GM18870 (cell line): ENCODE measurements at regions not wholly inside any gene's neighbourhood (a gene's known extent, or its start where the extent isn't known, plus 50 kb on each side); places are given as distances from the start of the nearest gene placed in this dataset.
"Not testable (repeated sequence)": the region's sequence is repeated elsewhere in the genome, so short reads cannot be mapped to it uniquely, and the experiment has no call there.

Source experiments
- ATAC-seq: cut with Tn5 transposase; IDR thresholded peaks from one replicate; pipeline ENCODE4 v1.9.1; 2021; ENCODE audit warnings: moderate library complexity; ENCODE audit not compliant: unreplicated experiment

DNA sequence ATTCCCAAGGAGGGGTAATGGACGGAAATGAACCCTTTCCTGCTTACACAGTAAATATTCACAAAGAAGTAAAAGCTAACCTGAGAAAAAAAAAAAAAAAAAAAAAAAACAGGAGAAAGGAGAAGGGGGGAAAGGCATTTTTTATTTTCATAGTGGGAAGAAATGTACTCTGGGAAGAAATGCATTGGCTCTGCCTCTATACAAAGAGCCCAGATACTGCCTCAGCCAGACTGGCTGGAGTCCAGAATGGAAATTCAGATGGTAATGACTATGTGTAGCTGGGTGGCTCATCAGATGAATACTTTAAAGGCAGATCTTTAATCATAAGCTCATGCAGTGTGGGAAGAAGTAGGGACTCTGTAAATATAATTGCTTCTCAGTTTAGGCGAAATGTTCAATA, 124.9 kb upstream of the ZNF608 start:
- ATAC-seq, result no peak

DNA sequence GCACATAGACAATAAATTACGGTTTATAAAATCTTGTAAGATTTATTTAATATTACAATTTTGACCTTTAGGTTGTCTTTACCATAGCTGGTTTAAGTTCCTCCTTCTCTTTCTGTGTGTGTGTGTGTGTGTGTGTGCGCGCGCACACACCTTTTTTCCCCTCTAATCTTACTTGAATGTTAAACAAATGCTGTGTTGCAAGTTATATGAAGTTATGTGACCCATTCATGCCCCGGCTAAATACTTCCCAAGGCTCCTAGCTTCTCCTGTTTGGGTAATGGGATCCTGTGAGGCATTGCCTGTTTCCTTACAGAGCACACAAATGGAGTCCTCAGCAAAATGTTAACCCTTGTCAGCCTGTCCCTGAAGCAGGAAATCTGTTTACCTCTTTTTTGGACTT, 125.6 kb upstream of the ZNF608 start:
- no peak for ATAC-seq

DNA sequence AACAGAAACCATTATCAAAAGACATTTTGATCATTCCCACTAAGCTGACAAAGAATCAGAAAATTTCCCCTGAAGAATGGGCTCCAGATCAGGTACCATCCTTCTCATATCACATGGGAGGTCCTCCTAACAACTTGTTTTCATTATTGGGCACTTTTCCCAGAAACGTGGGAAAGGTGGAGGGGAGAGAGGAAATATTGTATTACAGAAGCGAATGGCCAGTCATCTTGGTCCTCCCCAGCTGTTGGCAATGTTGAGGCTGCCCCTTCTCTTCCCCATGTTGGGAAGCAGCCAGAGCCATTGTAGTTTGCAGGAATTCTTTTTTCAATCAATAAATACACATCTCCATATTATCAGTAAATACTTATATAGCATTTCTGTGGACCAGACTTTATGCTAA, 126.2 kb upstream of the ZNF608 start:
- ATAC-seq, result no peak

DNA sequence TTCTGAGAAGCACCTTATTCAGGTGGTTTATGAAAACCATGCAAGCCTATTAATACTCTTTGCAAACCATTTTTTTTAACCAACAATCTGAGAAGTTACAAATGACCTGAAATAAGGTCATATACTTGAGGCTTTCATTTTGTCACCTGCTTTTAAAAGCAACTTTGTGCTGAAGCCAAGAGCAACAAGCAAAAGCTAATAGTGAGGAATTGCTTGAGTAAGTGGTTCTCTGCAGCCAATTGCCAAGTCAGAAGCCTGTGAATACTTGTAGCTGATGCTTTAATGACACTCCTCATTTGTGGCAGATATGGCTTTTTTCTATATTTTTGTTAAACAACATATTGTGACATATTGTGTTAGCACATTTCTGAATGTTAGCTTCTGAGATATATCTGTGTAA, 126.7 kb upstream of the ZNF608 start:
- no peak for ATAC-seq

DNA sequence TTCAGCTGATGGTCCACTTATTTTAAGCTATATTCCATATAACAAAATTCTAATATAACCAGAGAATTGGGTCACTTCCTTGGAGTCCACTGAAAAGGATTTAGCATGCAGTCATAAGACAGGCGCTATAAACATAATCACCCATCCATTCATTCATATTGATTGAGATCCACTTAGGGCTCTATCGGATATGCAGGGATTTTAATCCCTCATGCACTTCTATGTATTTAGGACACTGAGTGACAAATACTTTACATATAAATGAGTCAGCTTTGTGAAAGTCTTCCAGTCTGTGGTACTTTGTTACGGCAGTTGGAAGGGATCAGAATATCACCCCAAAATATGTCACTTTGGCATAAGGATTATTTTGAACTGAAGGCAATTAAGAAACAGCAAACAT, 127.3 kb upstream of the ZNF608 start:
- no peak for ATAC-seq

DNA sequence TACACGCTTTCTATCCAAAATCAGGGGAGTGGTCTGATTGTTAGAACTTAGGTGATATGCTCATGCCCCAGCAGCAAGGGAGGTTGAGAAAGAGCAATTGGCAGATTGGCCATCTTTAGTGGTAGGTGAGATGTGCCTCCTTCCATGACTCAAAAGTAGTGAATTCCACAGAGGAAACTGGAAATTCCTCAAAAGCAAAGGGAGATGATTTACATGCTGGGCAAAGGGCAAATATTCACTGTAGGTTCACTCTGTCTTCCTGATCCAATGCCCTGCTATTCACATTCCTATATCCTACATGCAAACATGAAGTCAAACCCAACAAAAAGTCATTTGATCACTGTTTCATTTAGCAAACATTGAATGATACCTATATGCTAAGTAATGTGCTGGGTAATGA, 130.1 kb upstream of the ZNF608 start:
- no peak for ATAC-seq

DNA sequence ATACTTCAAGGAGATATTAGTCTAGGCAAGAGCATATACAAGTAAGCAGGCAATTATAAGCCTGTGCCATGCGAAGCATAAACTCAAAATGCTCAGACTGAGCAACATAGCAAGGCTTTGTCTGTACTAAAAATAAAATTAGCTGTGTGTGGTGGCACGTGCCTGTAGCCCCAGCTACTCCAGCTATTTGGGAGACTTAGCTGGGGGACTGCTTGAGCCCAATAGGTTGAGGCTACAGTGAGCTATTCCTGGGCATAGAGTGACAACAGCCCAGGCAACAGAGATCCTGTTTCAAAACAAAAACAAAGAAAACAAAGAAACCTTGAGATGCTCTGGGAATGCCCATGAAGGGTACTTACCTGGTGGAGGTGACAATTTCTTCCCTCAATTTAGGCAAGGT, 130.5 kb upstream of the ZNF608 start:
- ATAC-seq, result no peak

DNA sequence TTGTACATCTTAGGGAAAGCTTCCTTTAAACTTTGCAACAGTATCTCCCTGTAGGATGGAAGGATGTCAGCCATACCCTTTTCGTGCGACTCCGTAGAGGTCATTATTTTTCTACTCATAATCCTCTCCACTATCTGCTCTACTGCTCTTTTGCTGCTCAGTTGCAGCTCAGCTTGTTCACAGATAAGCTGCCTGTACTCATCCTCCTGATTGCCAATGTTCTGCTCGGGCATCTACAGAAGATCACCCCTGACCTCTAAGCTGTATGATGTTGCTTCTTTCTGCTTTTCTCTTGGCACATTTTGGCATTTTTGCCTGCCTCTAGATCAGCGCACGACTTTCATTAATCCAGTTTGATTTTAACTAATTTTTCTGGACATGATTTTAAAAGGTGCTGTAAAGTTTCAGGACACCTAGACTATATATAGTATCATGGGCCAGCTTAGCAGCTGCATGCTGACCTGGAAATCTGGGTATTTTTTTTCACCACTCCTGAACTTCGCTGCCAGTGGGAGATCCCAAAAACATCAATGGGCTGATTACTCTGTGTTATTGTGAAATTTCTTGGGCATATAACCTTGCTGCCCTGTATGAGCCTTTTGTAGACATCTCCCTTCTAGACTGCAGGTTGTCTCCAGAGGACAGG, 131.2 kb upstream of the ZNF608 start:
- no peak for ATAC-seq

DNA sequence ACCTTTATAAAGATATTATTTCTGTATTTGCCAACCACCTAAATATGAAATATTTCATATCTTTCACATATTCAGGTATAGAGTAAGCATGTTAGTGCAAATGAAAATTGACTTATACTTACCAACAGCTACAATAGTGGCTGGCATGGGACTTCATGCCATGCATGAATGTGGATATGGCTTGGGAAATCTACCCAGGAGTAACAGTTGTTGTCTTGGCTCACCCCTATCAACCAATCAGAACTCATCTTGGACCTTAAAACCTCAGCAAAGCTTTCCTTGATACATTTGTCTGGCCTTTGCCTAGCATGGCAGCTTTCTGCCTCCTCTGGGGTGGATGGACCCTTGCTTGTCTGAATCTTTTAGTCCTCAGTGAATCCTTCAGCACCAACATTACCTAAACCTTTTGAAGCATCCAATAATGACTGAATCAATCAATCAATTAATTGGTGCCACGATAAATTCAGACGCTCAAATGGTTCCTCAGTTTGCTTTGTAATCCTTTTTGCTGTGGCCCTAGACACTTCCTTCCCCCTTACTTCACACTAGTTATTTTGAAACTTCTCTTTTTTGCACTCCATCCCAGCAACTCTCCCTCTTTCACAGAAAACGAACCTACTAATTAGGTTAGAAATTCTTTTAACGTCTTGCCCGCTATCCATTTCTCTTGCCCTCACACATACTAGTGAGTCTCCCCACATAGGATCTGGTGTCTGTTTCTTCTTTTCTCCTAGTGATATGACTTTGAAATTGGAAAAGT, 132.3 kb upstream of the ZNF608 start:
- no peak for ATAC-seq

DNA sequence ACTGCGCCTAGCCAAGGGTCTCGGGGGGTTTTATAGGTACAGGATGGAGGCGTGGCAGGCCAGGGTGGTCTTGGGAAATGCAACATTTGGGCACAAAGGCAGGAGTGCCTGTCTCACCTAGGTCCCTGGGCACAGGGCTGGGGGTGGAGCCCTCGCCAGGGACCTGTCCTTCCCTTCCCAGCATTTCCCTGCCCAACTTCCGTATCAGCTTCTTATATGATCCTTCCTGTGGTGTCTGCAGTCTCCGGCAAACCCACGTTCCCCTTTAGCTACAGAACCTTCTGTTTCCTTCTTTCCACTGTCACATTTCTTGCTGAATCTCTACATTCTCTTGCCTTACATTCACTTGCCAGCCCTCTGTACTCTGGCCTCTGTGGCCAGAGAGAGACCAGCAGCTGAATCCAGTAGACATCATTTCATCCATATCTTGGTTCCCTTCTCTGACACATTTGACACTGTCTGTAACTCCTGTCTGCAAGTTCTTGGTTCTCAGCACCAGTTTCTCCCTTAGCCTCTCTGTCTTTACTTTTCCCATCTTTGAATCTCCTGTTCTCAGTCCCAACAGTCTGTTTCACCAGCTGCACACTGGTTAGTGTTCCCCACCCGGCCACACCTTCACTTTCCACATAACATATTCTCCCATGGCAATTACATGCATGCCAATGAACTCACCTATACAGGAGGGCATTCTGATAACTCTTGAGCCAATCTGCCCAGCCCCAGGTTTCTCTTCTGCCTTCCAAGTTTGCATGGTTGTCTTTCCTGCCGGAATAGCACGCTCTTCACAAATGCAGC, 134.7 kb upstream of the ZNF608 start:
- ATAC-seq, result no peak

DNA sequence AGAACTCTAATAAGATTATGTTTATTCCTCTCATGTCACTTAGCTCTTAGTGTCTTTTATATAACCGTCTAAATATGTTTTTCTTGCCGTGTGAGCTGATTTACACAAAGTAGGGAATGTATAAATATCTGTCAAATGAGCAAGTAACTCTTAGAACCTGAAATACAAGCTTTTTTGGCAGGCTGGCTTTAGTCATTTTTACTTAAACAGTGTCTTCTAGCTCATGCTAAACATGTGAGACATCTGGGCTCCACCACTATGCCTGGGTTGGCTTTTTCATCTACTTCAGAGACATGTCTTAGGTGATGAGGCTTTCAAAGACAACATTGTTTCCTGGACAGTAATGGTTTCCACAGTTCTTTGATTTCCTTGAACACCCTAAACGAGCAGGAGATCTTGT, 137.2 kb upstream of the ZNF608 start:
- ATAC-seq, result no peak

DNA sequence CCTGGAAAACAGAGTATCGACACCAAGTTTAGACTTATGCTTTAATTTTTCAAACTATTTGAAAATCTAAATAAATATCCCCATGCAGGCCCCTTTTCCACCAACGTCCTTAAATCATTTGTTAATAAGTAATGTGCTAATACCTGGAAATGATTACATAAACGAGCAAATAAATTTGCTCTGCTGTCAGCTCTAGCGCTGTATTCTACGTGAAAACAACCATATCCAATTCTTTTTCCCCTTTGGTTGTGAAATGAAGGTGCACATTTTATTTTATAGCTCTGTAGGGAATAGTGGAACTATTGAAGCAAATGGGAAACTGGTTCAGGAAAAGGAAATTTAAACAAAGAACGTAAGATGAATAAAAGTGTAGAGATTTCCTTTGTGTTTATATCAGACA, 137.7 kb upstream of the ZNF608 start:
- ATAC-seq, result no peak

DNA sequence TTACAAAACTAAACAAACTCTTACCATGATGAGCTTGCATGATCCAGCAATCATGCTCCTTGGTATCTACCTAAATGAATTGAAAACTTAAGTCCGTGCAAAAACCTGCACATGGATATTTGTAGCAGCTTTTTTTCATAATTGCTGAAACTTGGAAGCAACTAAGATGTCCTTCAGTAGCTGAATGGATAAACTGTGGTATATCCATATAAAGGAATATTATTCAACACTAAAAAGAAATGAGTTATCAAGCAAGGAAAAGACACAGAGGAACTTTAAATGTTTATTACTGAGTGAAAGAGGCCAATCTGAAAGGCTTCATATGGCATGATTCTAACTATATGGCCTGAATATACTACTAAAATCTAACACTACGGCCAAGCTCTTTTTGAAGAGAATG, 139.1 kb upstream of the ZNF608 start:
- no peak for ATAC-seq

DNA sequence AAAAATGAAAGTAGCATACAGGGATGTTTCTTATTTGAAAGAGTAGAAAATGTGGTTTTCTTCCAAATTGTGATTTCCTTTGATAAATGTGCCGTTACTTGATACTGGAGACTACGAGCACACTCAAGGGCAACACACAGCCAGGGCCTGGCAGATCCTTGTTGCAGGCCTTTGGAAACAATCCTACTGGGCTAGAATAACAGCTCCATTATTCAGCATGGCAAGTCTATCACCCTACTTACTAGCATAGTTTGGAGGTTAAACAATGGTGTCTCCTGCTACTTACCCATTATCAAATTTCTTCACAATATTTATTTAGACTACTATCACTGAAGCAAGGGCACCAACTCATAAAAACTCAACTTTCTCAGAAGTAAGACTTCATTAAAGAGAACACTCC, 140.8 kb upstream of the ZNF608 start:
- no peak for ATAC-seq

DNA sequence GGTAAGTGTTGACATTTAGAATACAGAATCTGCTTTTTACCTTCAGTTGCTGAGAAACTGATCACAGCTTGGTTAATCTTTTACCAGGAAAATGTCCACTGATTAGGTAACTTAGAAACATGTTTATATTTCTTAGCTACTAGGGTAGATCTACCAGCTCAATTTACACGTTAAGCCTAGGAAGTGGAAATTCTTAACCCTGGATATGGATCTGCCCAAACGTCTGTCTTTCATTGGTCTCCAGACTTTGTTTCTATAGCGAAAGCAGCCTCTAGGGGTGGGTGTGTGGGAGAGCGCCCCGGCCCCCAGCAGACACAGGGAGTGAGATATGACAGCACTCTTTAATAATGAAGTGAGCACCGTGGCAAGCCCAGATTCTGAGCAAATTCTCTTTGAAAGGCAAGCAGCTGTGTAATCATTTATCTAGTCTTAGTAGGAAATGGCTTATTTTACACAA, 141.6 kb upstream of the ZNF608 start:
- no peak for ATAC-seq

DNA sequence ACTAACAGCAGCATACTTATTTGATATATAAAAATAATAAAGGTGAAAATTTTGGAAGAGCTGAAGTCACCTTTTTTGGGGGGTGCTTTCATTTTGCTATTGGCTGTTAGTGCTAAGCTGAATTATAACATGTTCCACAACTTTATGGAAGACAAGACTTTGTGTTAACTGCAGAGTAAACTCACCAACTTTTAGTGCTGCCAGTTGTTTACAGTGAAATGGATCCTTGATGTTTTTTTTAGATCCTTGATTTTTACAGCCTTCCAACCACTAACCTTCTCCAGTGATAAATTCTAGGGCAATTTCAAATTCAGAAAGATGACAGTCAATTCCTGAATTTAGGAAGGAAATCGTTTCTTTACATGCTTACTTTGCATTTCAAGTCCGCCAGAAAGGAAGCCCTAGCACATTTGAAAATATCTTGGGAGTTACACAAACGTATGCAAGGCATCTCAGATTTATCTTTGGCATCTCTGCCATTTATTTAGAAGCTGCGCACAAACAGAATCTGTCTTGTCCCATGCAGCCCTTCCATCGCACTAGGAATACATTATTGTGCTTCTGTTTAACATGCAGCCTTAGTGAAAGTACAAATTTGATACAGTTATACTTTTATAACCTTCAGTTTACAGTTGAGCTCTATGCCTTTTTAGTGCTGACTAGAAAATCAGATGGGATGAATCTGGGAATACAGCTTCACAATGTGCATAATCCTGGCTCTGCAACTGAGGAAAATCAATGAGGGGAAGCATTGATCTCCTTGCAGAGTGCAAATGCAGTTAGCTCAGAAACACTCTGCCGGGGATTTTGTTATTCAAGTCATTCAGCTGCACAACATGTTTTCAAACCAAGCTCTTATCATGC, 142.4 kb upstream of the ZNF608 start:
- ATAC-seq, result no peak

DNA sequence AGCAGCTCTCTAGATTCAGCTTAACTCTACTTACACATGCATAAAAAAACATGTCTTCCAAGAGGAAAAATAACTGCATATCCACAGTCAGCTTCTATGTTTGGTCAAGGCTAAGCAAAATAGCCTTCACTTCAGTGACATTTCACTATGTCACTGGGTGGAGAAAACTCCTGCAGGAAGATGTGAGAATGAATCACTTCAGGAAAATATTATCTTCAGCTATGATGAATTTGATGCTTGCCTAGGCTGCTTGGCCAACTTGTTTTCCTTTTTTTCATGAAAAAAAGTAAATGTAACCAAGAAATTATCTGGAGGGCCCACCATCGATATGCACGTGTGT, 143.0 kb upstream of the ZNF608 start:
- no peak for ATAC-seq

DNA sequence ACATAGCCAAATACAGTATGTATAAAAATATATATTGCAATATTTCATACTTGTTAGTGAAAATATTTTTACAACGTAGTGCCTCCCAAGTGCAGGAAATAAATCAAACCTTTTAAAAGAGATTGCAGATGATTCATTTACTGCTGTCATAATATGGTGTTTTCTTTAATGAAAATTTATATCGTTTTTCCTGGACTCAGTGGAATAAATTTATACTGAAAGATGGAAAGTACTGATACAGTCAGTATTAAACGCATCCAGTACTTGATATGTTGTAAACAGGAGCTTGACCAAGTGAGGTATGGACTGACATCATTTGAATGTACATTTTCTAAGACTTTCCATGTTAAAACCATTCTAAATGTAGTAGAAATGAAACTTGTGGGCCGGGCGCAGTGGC, 143.4 kb upstream of the ZNF608 start:
- no peak for ATAC-seq

DNA sequence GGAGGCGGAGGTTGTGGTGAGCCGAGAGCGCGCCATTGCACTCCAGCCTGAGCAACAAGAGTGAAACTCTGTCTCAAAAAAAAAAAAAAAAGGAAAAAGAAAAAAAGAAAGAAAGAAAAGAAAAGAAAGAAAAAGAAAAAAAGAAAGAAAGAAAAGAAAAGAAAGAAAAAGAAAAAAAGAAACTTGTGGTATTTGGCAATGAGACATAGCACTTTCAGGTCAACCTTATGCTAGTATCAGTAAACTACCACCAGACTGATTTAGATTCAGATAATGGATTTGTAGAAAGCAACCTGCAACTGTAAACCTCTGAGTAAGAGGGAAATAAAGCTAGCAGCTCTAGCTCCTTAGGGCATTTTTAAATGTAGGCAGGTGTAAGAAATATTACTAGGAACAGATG, 144.0 kb upstream of the ZNF608 start:
- ATAC-seq, result not testable (repeated sequence)

DNA sequence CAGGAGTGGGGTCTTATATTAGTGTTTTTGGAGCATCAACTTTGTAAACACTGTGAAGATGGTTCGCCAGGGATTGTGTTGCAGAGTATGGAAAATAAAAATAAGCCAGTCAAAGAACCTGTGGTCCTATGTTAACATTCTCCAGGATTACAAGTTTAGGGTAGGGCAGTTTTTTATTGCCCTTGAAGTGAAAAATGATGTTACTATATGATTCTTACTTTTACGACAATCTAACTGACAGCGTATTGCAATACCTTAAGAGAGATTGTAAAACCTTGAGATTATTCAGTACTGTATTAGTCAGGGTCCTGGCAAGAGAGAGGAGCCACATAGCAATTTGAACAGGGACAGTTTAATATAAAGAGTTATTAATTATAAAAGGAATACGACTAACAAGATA, 144.7 kb upstream of the ZNF608 start:
- no peak for ATAC-seq

DNA sequence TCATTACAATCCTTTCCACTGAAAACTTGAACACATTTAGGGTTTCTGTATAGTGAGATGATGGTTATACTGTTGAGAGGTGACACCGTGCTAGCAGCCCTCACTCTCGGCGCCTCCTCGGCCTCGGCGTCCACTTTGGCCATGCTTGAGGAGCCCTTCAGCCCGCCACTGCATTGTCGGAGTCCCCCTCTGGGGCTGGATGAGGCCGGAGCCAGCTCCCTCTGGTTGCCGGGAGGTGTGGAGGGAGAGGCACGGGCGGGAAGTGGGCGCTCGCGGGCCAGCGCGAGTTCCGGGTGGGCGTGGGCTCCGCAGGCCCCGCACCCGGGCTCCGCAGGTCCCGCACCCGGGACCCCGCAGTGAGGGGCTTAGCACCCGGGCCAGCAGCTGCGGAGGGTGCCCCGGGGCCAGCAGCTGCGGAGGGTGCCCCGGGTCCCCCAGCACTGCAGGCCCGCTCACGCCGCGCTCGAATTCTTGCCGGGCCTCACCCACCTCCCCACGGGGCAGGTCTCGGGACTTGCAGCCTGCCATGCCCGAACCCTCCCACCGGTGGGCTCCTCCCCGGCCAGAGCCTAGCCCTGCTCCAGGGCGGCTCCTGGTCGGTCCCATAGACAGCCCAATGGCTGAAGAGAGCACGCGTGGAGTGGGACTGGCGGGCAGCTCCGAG, 145.9 kb upstream of the ZNF608 start:
- no peak for ATAC-seq
